ENCODE measurements at regions not wholly inside any gene's neighbourhood (a gene's known extent, or its start where the extent isn't known, plus 50 kb on each side); places are given as distances from the start of the nearest gene placed in this dataset.

GRCh38 chr5:87853541-87853940 is 415.1 kb downstream of the TMEM161B start:
- DNase-seq: no peak

GRCh38 chr5:87851603-87852002 is 417.0 kb downstream of the TMEM161B start:
- DNase-seq: no peak

- DNase-seq: no peak
These were observed 417.8 kb downstream of the TMEM161B start for GRCh38 chr5:87850843-87851242.

GRCh38 chr5:87845734-87846133 is 422.9 kb downstream of the TMEM161B start:
- no peak for DNase-seq

- no peak for DNase-seq
These were observed 423.8 kb downstream of the TMEM161B start for GRCh38 chr5:87844866-87845265.

GRCh38 chr5:87844449-87844848 is 424.2 kb downstream of the TMEM161B start:
- DNase-seq: no peak

- no peak for DNase-seq
These were observed 424.0 kb upstream of the CCNH start for GRCh38 chr5:87836696-87837095.

- DNase-seq: no peak
These were observed 418.8 kb upstream of the CCNH start for GRCh38 chr5:87831499-87831898.

- DNase-seq: no peak
These were observed 416.5 kb upstream of the CCNH start for GRCh38 chr5:87829217-87829551.

GRCh38 chr5:87828545-87829216 is 416.0 kb upstream of the CCNH start:
- DNase-seq: no peak

- DNase-seq: no peak
These were observed 414.8 kb upstream of the CCNH start for GRCh38 chr5:87827539-87827938.

- no peak for DNase-seq
These were observed 413.8 kb upstream of the CCNH start for GRCh38 chr5:87826507-87826906.

GRCh38 chr5:87825583-87825982 is 412.9 kb upstream of the CCNH start:
- DNase-seq: no peak

- DNase-seq: no peak
These were observed 395.1 kb upstream of the CCNH start for GRCh38 chr5:87807783-87808182.

GRCh38 chr5:87803352-87803751 is 390.6 kb upstream of the CCNH start:
- no peak for DNase-seq

- DNase-seq: no peak
These were observed 379.1 kb upstream of the CCNH start for GRCh38 chr5:87791869-87792268.

GRCh38 chr5:87788416-87788815 is 375.7 kb upstream of the CCNH start:
- DNase-seq: no peak

GRCh38 chr5:87787625-87788256 is 375.0 kb upstream of the CCNH start:
- DNase-seq: no peak

GRCh38 chr5:87787086-87787485 is 374.4 kb upstream of the CCNH start:
- no peak for DNase-seq

- DNase-seq: no peak
These were observed 373.7 kb upstream of the CCNH start for GRCh38 chr5:87786471-87786870.

- no peak for DNase-seq
These were observed 373.0 kb upstream of the CCNH start for GRCh38 chr5:87785554-87786335.

- no peak for DNase-seq
These were observed 372.3 kb upstream of the CCNH start for GRCh38 chr5:87784879-87785495.

GRCh38 chr5:87784311-87784710 is 371.6 kb upstream of the CCNH start:
- DNase-seq: no peak

- no peak for DNase-seq
These were observed 370.2 kb upstream of the CCNH start for GRCh38 chr5:87782916-87783315.
